GM18873 (cell line): ENCODE measurements at regions not wholly inside any gene's neighbourhood (a gene's known extent, or its start where the extent isn't known, plus 50 kb on each side); places are given as distances from the start of the nearest gene placed in this dataset.
"Not testable (repeated sequence)": the region's sequence is repeated elsewhere in the genome, so short reads cannot be mapped to it uniquely, and the experiment has no call there.

Source experiments
- ATAC-seq: cut with Tn5 transposase; IDR thresholded peaks from one replicate; pipeline ENCODE4 v1.9.1; 2021; ENCODE audit warnings: mild to moderate bottlenecking, moderate library complexity, moderate number of reproducible peaks; ENCODE audit not compliant: unreplicated experiment, low FRiP score

DNA sequence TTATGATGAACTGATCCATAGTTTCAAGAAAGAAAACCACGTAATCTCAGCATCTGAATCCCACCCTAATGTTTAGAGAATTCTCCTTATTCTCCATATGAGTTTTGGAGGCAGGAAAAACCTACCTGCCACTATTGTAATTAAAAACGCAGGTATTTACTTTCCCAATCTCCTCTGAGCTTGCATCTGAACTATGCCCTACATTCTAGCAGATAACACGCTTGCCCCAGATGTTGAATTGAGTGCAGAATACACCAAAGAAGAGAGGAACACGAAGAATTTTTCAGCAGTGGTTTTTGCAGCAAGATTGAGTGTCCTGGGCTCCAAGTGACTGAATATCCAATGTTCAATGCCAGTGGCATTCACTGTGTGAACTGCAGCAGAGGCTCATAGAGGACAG lies 182.4 kb downstream of the COX18 start:
- no peak for ATAC-seq

DNA sequence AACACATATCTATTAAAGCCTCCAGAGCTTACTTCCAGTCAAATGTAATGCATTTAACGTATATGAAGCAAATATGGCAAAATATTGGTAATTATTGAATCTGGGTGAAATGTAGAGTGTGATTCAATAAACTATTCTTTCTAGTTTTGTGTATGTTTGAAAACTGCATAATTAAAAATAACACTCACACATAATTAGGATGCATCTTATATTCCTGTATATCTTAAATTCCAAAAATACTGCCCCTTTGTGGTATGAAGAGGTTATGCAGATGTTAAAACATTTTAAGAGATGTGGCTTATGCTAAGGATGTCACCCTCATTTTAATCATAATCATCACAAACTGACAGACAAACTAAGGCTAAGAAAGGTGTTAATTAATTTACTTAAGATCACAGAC lies 182.9 kb downstream of the COX18 start:
- no peak for ATAC-seq

DNA sequence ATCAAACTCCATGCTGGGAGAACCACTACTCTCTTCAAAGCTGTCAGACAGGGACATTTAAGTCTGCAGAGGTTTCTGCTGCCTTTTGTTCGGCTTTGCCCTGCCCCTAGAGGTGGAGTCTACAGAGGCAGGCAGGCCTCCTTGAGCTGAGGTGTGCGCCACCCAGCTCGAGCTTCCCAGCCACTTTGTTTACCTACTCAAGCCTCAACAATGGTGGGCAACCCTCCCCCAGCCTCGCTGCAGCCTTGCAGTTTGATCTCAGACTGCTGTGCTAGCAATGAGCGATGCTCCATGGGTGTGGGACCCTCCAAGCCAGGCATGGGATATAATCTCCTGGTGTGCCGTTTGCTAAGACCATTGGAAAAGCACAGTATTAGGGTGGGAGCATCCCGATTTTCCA lies 185.3 kb downstream of the COX18 start:
- not testable (repeated sequence) for ATAC-seq

DNA sequence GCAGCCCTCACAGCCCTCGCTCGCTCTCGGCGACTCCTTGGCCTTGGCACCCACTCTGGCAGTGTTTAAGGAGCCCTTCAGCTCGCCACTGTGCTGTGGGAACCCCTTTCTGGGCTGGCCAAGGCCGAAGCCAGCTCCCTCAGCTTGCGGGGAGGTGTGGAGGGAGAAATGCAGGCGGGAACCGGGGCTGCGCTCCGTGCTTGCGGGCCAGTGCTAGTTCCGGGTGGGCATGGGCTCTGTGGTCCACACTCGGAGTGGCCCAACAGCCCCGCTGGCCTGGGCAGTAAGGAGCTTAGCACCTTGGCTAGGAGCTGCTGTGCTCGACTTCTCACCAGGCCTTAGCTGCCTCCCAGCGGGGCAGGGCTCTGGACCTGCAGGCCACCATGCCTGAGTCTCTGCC lies 192.6 kb downstream of the COX18 start:
- ATAC-seq, result no peak

DNA sequence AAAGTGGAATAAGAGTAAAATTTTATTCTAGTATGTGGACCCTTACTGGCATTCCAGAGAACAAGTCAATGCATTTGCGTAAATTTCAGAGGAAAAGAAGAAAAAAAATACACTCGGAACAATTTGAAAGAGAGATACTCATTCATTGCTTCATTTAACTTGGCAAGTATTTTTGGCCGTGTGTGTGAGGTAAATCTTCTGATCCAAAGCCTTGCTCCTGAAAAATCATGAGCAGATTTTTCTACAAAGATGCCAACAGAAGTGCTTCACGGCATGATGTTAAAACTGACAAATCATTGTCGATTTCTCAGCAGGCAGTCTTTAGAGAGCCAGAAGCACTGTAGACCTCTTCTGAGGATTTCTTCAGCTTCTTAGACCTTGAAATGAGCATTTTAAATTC lies 194.0 kb downstream of the COX18 start:
- ATAC-seq, result no peak

DNA sequence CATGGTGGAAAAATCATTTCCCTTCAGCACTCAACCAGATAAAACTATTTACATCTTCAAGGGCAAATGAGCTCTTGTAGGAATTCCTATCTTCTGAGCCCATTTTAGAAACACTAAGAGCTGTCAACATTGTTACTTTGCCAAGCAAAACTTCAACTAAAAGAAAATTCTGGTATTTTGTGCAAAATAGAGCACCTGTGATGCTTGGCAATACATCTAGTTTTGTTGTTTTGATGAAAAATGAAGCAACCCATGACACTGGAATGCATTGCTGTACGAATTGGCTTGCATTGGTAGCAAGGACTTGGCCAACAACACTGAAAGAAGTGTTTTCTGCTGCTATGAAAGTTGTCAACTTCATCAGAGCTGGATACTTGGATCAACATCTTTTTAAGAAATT lies 194.4 kb downstream of the COX18 start:
- no peak for ATAC-seq

DNA sequence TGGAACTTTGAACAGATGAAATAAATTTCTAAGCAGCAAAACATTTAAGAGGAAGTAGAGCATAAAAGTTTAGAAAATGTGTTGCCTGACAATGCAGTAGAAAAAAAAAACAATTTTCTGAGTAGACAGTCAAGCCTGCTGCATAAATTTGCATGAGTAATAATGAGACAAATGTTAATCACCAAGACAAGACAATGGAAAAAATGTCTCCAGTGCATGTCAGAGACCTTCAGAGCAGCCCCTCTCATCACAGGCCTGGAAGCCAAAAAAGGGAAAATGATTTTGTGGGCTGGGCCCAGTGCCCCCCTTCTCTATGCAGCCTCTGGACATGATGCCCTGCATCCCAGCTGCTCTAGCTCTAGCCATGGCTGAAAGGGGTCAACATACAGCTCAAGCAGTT lies 204.6 kb downstream of the COX18 start:
- ATAC-seq, result no peak

DNA sequence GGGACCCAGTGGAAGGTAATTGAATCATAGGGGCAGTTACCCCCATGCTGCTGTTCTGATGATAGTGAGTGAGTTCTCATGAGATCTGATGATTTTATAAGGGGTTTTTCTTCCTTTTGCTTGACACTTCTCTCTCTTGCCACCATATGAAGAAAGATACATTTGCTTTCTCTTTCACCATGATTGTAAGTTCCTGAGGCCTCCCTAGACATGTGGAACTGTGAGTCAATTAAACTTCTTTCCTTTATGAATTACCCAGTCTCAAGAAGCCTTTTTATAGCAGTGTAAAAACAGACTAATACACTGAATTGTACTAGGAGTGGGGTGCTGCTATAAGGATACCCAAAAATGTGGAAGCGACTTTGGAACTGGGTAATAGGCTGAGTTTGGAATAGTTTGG lies 205.2 kb downstream of the COX18 start:
- not testable (repeated sequence) for ATAC-seq

DNA sequence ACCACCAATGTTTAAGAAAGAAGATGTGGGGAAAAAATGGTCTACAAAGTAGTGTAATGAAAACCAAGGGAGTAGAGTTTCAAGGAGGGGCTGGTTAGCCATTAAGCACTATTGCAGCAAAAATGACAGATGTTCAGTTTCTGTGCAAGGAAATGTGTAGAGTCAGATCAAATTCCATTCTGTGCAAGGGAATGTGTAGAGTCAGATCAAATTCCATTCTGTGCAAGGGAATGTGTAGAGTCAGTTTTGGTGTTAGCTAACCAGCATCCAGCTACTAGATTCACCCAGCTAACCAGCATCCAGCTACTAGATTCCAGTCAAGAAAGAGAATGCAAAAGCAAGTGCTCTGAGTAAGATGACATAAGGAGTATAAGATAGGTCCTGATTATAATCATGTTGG lies 208.8 kb downstream of the COX18 start:
- ATAC-seq, result no peak

DNA sequence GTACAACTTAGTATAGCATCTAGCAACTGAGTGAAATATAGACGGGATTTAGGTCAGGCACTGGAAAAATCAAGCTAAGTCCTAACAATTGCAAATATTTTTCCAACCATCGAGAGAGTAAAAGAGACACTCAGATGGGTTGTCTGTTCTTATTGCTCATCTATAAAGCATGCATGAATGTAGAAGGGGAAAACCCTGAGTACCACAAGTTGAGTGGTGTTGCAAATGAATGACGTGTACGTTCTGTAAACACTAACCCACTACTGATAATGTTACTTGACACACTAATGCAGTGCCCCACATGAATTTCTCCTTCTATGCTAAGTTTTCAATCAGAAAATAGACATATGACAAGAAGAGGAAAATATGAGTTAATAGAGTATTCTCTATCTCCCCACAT lies 211.2 kb downstream of the COX18 start:
- ATAC-seq, result no peak

DNA sequence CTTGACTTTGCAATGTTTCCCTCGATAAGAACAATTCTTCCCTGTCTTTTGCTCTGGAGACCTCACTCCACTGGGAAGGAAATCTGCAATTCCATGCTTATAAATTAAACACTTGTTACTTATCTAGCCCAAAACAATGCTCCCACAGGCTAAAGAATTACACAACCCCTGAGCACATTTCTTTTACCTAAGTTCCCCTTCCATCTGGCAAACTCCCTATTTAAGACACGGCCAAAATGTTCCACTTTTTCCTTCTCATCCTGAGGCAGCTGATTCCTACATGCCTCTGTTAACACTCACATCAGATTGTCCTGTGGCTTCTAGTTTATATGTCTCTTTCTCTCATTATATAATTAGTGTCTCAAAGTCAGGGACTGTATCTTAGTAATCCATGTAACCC lies 211.7 kb downstream of the COX18 start:
- no peak for ATAC-seq

DNA sequence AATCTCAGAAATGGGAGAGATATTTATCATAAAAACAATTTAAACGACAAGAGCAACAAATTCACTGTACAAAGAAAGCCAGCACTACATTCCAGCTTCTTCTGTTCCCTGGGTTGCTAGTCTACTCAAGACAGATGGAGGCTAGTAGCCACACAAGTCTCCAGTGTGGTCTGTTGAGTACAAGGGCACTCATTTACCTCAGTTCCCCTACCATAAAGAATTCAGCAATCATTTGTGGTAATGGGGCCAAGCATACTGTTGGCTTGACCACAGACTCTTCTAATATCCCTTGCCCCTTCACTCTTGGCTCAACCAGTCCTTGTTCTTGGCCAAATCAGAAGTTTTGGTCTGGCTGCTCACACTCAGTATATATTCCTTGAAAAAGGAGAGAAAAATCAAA lies 212.3 kb downstream of the COX18 start:
- no peak for ATAC-seq

DNA sequence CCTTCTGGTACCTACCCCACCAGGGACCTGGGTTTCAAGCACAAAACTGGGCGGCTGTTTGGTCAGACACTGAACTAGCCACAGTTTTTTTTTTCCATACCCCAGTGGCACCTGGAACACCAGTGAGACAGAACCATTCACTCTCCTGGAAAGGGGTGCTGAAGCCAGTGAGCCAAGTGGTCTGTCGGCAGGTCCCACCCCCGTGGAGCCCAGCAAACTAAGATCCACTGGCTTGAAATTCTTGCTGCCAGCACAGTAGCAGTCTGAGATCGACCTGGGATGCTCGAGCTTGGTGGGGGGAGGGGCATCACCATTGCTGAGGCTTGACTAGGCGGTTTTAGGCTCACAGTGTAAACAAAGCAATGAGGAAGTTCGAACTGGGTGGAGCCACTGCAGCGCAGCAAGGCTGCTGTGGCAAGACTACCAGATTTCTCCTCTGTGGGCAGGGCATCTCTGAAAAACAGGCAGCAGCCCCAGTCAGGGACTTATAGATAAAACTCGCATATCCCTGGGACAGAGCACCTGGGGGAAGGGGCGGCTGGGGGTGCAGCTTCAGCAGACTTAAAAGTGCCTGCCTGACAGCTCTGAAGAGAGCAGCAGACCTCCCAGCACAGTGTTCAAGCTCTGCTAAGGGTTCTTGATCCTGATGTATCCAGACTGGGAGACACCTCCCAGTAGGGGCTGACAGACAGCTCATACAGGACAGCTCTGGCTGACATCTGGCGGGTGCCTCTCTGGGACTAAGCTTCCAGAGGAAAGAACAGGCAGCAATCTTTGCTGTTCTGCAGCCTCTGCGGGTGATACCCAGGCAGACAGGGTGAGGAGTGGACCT lies 223.0 kb downstream of the COX18 start:
- no peak for ATAC-seq

DNA sequence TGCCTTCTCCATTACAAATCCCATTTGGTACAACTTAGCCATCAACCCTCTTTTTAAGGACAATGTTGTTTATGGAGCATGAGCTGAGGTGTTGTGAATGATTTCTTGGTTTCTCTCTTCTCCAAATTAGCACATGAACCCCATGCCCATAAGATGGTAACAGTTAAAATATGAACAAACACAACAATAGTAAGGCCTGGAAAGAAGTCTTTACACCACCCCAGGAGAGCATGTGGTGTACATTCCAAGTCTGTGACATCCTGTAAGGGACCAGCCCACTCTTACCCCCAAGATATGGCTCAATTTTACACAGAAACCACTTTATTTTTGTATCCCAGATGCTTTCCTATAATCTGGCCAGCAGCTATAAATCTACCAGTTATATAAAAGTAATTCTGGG lies 226.1 kb downstream of the COX18 start:
- no peak for ATAC-seq

DNA sequence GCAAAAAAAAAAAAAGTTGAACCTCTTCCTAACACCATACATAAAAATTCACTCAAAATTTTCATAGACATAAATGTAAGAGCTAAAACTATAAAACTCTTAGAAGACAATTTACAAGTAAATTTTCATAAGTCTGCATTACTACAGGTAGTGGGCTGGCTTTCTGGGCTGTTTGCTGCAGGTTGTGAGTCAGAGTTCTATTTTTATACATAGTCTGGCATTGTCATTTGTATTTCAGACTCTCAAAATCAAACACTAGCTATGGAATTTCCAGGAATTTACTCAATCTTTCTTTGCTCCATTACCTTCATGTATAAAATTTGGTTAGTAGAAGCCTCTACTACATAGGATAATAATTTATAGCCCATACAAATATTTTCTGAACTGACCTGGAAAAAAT lies 227.2 kb downstream of the COX18 start:
- ATAC-seq, result no peak

DNA sequence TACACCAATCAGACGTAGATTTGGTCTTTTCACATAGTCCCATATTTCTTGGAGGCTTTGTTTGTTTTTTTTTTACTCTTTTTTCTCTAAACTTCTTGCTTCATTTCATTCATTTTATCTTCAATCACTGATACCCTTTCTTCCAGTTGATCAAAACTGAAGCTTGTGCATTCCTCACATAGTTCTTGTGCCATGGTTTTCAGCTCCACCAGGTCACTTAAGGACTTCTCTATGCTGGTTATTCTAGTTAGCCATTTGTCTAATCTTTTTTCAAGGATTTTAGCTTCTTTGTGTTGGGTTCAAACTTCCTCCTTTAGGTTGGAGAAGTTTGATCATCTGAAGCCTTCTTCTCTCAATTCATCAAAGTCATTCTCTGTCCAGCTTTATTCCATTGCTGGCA lies 229.3 kb downstream of the COX18 start:
- not testable (repeated sequence) for ATAC-seq

DNA sequence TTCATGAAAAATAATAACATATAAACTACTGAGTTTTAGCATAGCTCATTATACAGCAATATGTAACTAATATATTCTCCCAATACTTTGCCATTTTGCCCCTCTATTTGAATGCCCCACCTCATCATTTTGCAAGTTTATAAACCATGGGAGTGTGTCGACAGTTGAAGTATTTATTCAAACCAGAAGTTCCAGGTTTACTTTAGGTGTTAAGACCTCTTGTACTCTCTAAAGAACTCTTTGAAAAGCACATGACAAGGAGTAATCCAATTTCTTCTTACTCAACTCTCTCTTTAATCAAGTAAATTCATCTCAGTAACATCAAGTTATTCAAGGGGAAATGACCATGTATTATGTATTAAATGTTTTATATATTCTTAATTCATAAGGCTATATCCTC lies 240.7 kb downstream of the COX18 start:
- no peak for ATAC-seq

DNA sequence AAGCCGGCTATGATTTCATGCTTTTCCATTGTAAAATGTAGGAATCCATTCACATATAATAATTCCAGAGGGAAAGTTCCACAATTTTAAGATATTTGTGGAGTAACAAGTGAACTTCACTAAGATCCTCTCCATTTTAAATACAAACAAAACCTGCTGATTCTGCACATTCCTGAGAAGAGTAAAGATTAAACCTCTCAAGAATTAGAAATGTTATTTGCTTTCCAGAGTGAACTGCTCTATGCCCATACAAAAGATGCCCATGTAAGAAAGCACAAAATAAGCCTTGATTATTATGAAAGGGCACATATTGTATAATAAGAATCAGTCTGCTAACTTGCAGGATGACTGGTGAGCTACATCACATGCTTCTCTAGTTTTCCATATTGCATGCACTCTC lies 241.5 kb downstream of the COX18 start:
- no peak for ATAC-seq

DNA sequence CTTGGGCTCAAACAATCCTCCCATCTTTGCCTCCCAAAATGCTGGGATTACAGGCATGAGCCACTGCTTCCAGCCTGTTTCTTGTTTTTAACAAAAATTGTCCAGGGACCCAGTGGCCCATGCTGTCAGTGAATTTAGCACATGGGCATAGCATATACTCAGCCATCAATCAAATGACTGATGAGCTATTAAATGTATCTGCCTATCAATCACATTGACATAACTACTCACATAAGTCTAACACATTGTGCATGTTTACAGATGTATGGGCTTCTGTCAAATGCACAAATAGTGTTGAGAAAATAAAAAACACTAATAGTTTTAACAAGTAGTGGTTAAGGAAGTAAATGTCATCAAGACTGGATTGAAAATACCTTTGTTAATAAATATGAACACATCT lies 249.4 kb downstream of the COX18 start:
- ATAC-seq, result no peak

DNA sequence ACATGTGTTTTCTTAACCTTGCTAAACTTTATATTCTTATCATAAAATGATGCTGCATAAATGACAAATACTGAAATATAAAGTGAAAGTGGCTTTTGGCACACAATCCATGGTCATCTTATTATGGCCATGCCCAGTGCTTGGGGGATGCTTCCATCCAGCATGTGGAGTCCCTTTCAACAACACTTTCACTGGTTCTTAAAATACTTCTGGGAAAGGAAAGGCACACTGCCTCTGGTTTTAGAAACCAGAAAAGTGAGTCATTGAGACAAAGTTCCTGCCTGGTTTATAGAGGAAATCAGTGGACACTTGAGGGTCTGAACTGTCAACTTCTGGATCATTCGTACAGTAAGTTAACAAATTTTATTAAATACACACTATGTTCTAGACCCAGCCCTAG lies 248.0 kb upstream of the ADAMTS3 start:
- ATAC-seq, result no peak

DNA sequence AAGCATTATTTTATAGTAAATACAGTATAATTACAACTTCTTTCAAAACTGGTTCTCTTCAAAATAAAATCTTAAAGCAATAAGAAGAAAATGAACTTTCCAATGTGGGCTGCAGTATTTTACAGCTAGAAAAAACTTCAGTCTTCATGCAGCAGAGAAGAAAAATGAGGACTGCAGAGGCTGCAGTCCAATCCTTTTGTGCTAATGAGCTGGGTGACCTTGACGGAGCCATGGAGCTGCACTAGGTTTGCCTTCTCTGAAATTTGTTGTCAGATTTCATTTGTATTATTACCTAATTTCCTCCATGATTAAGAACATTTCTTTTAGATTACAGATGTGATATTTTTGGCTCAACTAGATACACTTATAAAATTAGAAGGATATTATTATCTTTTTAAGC lies 245.2 kb upstream of the ADAMTS3 start:
- no peak for ATAC-seq

DNA sequence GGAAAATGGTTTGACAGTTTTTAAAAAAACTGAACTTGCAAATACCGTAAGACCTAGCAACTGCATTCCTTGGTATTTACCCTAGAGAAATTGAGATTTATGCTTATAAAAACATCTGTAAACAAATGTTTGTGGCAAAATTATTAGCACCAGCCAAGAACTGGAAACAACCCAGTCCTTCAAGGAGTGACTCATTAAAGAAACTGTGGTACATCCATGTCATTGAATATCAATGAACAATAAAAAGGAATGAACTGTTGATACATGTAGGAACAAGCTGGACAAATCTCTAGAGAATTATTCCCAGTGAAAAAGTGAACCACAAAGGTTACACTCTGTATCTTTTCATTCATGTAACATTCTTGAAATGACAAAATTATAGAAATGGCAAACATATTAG lies 240.2 kb upstream of the ADAMTS3 start:
- ATAC-seq, result no peak

DNA sequence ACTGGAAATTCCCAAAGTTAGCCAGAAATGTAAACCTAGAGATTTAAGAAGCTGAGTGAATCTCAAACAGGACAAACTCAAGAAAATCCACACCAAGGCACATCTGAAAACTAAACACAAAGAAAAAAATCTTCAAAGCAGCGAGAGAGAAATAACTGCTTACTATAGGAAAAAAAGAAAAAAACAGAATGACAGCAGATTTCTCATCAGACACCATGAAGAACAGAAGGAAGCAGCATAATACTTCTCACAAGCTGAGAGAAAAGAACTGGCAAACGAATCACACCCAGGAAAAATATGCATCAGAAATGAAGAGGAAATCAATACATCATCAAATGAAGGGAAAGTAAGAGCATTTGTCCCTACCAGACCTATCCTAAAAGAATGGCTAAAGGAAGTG lies 236.3 kb upstream of the ADAMTS3 start:
- no peak for ATAC-seq
